GM21360 (cell line): ENCODE measurements at regions not wholly inside any gene's neighbourhood (a gene's known extent, or its start where the extent isn't known, plus 50 kb on each side); places are given as distances from the start of the nearest gene placed in this dataset.

Experiments used
- ATAC-seq: cut with Tn5 transposase; IDR thresholded peaks from one replicate; pipeline ENCODE4 v1.9.1; 2021; ENCODE audit warnings: mild to moderate bottlenecking, moderate library complexity; ENCODE audit not compliant: unreplicated experiment

DNA sequence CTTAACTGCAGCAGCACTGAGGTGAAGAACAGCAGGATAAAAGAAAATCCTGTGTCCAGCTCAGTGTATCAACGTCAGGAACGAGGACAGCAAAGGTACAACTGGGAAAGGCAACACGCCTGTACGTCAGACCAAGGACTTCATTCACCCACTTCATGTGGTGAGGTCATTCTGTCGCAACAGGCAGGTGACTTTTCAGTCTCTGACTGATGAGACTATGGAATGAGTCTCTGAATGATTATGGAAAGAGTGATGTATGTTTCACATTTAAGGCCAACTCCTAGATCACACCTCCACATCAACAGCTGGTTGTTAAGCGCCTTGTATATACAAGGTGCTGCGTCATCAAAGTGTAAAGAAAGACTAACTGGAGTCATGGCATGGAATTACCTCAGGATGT lies 297.6 kb upstream of the SP8 start:
- no peak for ATAC-seq

DNA sequence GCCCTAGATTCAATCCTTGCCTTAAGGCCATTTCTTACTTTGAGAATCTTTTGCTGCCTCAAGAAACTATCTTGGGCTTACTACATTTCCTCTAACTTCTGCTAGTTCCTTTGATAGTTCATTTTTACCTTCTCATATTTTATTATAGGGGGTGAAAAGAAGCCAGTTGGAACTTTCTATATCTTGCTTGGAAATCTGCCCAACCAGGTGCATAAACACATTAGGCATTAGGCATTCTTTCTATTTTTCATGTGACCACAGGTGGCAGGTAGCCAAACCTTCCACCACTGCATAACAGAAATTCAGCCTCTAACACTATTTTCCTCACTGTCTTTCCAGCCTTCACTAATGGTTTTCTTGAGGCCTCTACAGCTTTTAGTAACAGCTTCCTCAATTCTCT lies 300.0 kb upstream of the SP8 start:
- ATAC-seq, result no peak

DNA sequence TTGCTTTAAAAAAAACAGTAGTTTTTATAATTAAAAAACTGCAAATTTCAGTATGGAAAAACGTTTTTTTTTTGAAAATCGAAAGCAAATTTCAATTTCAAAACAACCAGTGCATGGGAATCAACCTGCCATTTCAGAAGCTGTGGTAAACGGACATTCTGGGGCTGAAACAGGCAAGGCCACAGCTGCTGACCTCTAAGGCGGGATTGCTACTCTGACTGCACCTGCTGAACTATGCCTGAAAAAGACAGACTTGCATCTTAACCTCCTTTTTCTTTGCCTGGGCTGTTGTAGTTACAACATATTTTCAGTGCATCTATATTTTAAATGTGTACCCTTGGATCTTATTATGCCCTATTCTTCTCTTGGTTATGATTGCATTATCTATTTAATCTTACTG lies 303.0 kb upstream of the SP8 start:
- no peak for ATAC-seq

DNA sequence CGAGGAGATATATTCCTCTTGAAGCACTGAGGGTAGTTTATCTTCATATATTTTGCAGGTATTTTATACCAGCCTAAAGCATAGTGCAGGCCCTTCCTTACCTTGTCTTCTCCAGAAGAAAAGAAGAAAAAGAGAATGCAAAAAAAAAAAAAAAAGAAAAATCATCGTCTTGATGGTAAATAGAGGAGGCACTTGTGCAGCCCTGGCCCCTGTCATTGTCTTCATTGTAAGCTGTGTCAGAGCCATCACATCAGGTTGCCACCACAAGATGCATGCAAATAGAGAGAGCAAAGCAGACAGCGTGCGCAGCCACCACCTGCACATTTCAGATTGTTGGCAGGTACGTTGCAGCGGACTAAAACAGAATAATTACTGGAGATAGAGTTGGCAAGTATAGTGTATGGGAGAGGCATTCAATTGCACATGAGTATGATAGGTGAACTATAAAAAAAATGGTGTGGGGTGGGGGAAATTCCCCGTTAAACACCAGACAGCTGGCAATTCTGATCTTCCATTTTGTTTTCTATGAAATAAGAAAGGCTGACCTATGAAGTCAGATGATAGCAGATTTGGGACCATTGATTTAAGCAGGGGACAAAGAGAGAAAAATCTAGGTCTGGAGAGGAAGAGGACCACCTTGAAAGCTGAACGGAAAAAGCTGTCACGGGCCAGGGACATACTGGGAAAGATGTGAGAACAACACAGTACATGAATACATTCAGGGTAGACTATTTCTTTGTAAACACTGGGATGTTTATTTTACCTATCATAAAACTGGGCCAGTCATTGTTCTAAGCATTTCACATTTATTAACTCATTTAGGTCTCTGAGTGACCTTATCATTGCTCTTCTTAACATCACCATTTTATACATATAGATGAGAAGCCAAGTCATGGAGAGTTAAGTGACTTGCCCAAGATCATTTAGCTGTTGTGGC lies 306.3 kb upstream of the SP8 start:
- no peak for ATAC-seq

DNA sequence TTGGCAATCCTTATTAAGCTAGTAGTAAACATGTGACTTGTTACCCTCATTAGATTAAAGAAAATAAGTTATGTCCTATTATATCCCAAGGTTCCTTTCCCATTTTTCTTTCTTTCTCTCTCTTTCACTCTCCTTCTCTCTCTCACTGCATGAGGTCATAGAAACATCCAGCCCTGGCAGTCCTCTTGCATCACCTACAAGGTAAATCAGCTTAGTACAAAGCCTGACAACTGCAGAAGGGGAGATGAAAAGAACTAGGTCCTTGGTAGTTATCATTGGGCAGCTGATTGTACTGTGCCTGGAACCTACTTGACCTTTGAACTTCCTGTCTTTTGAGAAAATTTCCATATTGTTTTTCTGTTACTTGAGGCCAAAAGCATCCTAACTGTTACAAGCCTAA lies 307.9 kb upstream of the SP8 start:
- ATAC-seq, result no peak

DNA sequence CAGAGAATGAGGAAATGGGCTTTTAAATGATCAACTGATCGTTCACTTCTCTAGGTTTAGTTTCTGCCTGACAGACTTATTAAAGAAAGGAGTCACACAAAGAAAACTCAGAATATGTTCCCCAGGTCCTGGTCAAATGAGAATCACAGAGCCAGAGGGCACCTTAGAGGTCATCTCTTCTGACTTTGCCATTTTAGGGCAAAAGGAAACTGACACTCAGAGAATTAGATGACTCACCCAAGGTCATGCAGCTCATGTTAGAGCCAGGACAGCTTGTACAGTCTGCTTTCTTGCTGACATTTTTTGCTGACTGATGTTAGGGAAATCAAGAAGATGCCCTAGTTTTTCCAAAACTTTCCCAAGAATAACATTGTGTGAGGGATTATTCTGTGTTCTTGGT lies 312.7 kb upstream of the SP8 start:
- ATAC-seq, result no peak

DNA sequence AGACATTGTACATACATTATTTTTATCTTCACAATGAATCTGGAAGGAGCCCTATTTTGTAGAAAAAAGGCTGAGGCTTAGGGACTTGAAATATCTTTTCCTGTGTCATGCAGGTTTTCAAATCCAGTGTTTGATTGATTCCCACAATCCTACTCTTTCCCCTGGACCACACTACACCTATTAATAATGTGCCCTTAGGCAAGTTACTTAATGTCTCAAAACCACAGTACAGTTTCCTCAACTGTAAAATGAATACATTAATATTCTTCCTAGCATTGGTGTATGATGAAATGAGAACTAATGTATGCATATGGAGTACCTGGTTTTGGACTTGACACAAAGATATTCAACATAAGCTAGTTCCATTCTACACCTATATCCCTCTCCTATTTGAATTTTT lies 313.3 kb upstream of the SP8 start:
- no peak for ATAC-seq

DNA sequence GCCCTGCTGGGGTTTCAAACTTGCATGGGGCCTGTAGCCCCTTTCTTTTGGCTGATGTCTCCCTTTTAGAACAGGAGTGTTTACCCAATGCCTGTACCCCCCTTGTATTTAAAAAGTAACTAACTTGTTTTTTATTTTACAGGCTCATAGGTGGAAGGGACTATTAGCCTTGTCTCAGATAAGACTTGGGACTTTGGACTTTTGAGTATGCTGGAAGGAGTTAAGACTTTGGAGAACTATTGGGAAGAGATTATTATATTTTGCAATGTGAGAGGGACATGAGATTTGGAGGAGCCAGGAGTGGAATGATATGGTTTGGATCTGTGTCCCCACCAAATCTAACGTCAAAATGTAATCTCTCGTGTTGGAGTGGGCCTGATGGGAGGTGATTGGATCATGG lies 314.9 kb upstream of the SP8 start:
- ATAC-seq, result no peak

DNA sequence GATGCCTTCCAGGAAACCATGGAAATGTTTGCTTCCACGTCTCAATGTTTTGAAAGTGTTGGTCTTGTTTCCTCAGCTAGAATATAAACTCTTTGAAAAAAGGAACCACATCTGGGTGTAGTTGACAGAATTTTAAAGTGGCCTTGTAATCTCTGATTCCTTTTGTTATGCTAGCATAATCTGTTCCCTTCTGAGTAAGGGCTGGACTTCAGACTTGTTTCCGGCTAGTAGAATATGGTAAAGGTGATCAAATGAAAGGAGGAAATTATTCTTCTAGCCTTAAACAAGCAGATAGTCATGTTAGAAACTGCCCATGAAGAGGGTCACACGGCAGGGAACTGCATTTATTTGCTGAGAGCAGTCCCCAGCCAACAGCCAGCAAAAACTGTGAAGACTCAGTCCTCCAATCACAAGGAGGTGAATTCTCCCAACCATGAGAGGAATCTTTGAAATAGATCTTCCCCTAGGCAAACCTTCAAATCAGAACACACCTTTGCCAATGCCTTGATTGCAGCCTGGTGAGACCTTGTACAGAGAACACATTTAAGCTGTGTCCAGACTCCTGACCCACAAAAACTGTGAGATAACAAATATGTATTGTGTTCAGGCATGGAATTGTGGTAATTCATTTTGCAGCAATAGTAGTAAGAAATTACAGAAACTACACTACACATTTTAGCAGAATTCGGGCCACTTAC lies 316.9 kb upstream of the SP8 start:
- no peak for ATAC-seq

DNA sequence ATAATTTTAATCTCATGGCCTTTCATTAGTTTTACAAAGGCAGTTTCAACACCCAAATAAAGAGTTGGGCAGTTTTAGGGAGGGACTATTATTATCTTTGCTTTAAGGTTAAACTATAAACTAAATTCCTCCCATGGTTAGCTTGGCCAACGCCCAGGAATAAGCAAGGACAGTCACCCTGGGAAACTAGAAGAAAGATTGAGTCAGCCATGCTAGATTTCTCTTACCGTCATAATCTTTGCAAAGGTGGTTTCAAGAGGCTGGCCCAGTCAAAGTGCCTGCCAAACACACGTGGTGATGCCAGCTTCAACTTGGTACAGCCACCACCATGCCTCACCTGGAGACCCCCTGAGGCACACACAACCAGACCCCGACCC lies 317.4 kb upstream of the SP8 start:
- ATAC-seq, result no peak

DNA sequence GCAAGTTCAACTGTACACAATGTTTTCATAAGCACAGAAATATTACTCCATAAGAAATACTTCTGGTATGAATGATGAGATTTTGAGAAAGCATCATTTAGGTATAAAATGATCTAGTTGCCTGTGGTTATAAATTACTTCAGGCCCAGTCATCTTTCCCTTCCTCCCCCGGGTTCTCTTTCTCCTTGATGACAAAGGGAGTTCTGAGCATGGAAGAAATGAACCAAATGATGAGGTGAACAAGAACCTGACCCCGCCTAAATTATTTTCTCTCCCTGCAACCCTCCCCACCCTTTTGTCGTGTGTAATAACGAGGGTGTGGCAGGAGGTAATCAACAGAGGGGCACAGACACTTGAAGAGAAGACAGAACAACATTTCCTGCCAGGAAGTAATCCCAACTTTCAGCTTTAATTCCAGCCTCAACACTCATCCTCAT lies 319.6 kb upstream of the SP8 start:
- ATAC-seq, result no peak

DNA sequence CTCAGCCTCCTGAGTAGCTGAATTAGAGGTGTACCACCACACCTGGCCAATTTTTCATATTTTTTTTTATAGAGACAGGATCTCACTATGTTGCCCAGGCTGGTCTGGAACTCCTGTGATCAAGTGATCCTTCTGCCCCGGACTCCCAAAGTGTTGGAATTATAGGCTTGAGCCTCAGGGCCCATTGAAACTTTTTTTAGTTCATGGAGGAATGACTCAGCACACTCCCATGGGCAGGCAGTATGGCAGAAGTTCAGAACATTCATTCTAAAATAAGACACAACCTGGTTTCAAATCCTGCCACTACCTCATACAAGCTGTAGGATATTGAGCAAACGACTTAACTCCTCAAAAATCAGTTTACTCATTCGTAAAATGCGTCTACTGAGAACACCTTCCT lies 320.4 kb upstream of the SP8 start:
- ATAC-seq, result no peak

DNA sequence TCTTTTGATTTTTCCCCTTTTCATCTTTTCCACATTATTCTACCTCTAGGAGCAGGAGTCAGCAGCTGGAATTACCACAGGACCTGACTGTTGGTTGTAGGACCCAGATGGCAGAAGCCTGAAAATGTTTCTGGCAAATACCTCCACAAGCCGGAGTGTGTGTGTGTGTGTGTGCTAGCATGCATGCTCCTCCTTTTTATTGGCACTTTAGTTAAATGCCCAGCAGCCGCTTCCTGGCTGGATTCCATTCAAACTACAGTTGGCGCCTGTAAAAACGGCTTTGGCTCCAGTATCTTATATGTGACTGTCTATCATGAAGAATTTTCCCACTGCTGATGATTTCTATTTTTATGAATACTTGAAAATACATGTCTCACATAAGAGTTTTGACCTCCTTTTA lies 319.7 kb upstream of the SP4 start:
- no peak for ATAC-seq

DNA sequence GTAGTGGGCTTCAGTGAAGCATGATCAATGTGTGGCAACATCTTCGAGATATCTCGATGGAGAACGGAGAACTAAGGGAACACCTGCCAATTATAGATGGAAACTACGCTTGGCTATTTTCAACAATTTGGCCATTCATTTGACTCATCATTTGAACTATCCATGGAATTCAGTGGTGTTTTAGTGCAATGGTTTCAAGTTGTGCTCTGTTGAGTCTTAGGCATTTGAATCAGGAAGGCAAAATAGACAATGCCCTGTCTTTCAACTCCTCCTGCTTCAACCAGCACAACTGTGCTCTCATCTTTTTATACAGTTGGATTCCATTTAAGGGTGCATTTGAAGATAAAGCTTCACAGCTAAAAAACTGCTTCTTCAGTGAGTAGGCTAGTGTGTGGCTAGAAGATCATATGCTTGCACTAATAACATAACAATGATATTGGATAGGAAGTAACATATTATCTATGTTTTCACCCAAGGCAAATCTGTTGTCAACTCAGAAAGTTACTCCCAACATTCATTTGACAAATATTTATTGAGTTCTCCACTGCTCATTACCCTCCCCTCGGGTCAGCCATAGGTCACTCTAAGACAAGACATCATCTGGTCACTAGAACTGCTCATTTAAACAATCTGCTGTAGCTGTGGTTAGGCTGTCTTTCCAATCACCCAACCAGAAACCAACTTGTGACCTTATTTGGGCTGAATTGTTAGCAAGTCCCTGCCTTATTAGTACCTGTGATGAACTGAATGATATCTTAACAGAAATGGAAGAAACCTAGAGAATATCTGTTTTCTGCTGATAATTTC lies 314.1 kb upstream of the SP4 start:
- no peak for ATAC-seq

DNA sequence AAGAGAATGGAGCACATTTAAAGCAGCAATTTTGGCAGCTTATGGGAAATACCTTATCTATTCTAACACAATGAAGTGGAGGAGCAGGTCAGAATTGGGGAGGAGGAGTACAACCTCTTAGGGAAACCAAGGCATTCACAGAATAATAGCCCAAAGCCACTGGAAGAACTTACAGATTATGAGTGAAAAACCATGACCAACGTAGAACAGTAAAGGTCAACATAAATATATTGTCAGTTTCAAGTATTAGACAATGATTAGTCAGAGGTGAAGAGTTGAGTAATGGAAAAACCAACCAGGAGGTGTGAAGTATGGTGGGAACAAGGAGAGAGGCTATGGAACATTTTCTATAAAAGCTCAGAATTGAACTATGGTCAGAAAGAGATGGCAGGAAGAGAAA lies 304.3 kb upstream of the SP4 start:
- no peak for ATAC-seq

DNA sequence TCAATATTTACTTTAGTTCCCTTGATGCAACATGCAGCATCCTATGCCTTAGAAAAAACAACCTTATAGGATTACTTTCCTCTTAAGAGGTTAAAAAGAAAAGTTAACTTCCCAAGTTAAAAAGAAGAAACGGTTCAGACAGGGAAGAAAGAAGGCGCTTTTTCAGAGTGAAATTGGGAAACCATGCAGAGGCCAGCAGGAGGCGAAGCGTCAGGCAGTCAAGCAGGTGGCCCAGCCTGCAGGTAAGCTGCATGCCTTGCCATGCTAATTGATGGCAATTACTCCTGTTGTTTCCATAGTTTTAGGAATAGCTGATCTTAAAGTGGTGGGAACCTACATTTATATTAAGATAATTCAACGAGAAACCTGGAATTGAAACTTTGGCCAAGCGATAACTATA lies 302.6 kb upstream of the SP4 start:
- no peak for ATAC-seq

DNA sequence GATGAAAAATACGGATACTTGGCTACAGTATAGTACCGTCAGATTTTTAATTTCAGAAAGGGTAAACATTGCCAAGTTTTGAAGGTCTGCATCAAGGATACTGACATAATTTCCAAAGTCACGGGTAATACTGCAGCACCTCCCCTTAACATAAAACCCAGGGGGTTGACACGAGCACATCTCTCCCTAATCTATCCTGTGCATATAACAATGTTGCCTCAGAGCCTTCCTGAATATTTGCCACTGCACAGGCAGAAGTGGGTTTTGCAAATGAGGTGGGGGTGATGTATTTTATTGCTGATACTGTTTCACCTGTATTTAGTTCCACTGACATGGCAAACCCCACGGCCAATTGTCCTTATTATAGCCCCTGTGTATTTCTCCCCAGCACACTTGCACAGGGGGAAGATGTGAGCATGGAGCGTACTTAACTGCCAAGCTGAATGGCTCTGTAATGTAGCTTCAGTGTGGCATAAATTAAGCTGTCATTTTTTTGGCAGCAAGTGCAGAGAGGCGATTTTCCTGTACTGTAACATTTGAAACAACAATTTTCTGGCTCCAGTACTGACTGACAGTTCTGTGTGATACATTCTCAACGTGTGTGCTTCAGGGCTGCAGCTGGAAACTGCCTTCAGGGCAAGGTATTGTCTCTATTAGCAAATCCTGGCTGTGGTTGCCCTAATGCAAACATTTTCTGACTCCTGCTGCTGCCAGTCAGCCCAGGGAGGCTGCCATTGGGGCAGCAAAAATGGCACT lies 299.6 kb upstream of the SP4 start:
- ATAC-seq, result no peak

DNA sequence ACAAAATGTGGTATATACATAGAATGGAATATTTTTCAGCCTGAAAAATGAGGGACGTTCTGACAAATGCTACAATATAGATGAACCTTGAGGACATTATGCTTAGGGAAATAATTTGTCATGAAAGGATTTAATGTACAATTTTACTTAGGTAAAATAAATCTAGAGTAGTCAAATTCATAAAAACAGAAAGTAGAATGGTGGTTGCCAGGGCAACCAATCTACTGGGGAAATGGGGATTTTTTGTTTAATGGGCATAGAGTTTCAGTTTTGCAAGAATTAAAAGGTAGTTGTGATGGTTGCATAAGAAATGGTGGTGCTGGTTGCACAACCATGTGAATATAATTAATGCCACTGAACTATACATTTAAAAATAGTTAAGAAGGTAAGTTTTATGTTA lies 296.0 kb upstream of the SP4 start:
- ATAC-seq, result no peak

DNA sequence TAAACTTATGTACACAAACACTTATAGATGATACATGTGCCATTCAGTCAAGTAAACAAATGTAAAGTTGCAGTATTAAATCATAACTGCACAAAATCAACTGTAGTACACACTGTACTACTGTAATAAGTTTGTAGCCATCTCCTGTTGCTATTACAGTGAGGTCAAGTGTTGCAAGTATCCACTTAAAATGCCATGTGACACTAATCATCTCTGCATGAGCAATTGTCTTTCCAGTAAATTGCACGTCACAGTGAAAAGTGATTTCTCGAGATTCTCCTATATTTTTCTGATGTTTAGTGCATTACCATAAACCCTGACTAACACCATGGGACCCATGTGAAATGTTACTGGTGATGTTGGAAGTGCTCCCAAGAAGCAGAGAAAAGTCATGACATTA lies 293.3 kb upstream of the SP4 start:
- ATAC-seq, result no peak

DNA sequence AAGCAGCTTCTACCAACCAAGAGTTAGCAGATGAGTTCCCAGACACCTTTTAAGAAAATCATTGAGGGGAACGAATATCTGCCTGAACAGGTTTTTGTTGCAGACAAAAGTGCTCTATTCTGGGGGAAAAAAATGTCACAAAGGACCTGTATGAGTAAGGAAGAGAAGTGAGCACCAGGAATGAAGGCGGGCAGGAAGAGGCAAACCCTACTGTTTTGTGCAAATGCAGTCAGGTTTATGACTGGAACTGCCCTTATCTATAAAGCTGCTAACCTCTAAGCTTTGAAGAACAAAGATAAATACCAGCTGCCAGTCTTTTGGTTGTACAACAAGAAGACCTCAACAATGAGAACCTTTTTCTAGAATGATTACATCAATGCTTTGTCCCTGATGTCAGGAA lies 292.4 kb upstream of the SP4 start:
- ATAC-seq, result no peak

DNA sequence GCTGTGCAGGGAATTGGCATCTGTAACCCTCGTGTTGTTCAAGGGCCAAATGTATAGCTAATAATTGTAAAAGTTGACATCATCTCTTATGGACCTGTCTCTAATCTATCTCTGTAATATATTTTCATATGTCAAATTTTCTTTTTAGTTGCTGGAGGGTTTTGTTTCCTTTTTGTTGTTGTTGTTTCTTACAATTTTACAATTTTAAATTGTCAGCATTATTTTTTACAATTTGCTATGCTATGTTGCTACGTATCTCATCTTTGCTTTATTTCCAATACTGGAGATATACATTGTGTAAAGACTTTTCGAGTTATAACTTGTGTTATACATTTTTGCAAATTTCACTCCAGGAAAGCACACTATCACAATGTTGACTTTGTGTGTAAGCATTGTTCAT lies 290.2 kb upstream of the SP4 start:
- ATAC-seq, result no peak
